BJ (cell line): ENCODE measurements at regions not wholly inside any gene's neighbourhood (a gene's known extent, or its start where the extent isn't known, plus 50 kb on each side); places are given as distances from the start of the nearest gene placed in this dataset.
"Not testable (repeated sequence)": the region's sequence is repeated elsewhere in the genome, so short reads cannot be mapped to it uniquely, and the experiment has no call there.

Source experiments
- CTCF ChIA-PET: fragments of 350-600 bp; formaldehyde crosslinking; extraction: SDS; loops from one replicate; lab custom pipeline; 2021; ENCODE audit warnings: antibody characterized with exemption, inconsistent platforms; lab: Yijun Ruan, JAX
- POLR2A ChIA-PET: fragments of 300-600 bp; sonication (Branson Sonifier 250); formaldehyde crosslinking; extraction: SDS; loops from one replicate; lab custom pipeline; 2021; ENCODE audit warnings: antibody characterized with exemption; lab: Charles Lee
- DNase-seq: peaks from one replicate; pipeline ENCODE4 v3.0.0-alpha.2; 2011; ENCODE audit warnings: low read depth
- H3K27me3 ChIP-seq: 2 replicates; pipeline ENCODE4 v1.6.0; 2011; ENCODE audit warnings: low read length; ENCODE audit not compliant: control insufficient read depth, insufficient read depth
- H3K36me3 ChIP-seq: 2 replicates; pipeline ENCODE4 v1.5.1; 2011; ENCODE audit warnings: low read length; ENCODE audit not compliant: control insufficient read depth, insufficient read depth
- H3K4me3 ChIP-seq: 2 replicates; pipeline ENCODE4 v1.5.1; 2011; ENCODE audit warnings: low read depth, mild to moderate bottlenecking, control low read depth, low read length
- TF ChIP-seq, protein P1 (sequence below): IDR thresholded peaks from 2 replicates; pipeline ENCODE4 v1.5.1; 2011; ENCODE audit warnings: low read depth, mild to moderate bottlenecking, control low read depth, inconsistent platforms, low read length, moderate library complexity; ENCODE audit not compliant: insufficient read depth

DNA sequence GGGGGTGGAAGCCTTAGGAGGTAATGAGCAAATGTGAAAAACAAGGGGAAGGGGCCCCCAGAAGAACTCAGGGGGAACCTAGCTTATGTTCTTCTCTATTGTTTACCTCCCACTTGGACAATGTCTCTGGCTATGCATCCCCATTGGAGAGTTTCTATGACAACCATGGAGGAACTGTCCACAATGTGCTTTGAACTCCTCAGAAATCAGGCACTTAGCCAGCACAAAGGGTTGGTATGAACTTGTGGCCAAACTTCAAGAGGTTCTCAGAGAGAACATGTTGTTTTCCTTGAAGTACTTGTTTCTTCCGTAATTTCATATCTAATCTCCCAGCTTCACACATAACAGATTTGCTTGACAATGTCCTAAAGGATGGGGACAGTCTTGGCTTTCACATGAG, 202.8 kb upstream of the PELI2 start:
- POLR2A ChIA-PET, result no interaction called here

DNA sequence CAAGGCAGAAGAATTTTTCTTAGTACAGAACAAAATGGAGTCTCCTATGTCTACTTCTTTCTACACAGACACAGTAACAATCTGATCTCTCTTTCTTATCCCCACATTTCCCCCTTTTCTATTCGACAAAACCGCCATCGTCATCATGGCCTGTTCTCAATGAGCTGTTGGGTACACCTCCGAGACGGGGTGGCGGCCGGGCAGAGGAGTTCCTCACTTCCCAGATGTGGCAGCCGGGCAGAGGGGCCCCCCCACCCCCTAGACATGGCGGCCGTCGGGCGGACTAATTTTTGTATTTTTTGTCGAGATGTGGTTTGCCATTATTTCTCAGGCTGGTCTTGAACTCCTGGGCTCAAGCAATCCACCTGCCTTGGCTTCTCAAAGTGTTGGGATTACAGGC, 198.4 kb upstream of the PELI2 start:
- H3K4me3 ChIP-seq, H3K27me3 ChIP-seq, POLR2A ChIA-PET, H3K36me3 ChIP-seq, CTCF ChIA-PET, DNase-seq: not testable (repeated sequence)

More for the DNA sequence above, 202.8 kb upstream of the PELI2 start:
- H3K27me3 ChIP-seq, result no peaks in the 10 kb centered on the region
- DNase-seq, result no peak
- TF ChIP-seq, protein P1, sequence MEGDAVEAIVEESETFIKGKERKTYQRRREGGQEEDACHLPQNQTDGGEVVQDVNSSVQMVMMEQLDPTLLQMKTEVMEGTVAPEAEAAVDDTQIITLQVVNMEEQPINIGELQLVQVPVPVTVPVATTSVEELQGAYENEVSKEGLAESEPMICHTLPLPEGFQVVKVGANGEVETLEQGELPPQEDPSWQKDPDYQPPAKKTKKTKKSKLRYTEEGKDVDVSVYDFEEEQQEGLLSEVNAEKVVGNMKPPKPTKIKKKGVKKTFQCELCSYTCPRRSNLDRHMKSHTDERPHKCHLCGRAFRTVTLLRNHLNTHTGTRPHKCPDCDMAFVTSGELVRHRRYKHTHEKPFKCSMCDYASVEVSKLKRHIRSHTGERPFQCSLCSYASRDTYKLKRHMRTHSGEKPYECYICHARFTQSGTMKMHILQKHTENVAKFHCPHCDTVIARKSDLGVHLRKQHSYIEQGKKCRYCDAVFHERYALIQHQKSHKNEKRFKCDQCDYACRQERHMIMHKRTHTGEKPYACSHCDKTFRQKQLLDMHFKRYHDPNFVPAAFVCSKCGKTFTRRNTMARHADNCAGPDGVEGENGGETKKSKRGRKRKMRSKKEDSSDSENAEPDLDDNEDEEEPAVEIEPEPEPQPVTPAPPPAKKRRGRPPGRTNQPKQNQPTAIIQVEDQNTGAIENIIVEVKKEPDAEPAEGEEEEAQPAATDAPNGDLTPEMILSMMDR, result no peak
- no peak overlapping the region for H3K4me3 ChIP-seq
- CTCF ChIA-PET, result interaction anchor here (0.7 to 1.1 kb wide), 2 partner anchors 18 to 31 kb away, joined by 3 read pairs; no protein-coding TSS in a partner anchor
- no peaks in the 10 kb centered on the region for H3K36me3 ChIP-seq

DNA sequence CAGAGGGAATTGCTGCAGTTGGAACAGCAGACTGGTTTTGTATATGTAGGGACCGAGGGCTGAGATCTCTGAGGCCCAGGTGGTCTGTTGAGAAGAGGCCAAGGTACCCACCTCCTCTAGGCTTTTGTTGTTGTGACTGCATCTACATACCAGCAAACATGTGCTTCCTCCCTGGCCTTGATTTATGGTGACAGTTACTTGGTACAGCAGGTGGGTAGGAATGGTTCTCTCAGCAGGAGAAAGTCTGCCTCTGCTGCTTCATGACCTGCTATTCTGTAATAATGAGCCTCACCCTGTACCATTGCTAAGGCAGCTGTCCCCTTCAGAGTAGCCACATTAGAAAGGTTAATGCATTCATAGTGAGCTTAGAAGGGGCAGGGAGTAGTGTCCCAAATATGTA, 196.7 kb upstream of the PELI2 start:
- Histone ChIP-seq H3K36me3 (no peaks in the 10 kb centered on the region), H3K4me3 (no peak overlapping the region), H3K27me3 (no peaks in the 10 kb centered on the region)
- ChIA-PET CTCF (no interaction called here), POLR2A (no interaction called here)
- TF ChIP-seq, protein P1, result no peak
- no peak for DNase-seq

DNA sequence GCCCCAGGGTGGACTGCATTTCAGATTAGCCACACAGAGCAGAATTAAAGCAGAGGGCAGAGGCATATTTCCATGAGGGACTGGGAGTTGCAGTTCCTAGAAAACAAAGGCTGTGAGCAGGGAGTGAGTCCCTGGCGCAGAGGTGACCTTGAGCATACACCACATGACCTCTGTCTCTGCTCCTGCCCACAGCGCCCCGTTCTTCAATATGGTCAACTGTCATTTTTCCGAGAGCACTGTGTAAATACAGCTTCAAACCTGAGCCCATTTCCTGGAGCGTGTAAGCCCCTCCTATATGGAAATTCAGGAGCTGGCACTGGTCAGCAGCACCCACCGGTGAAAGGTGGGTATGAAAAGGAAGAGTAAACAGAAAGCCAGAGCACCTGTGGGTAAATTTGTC, 192.2 kb upstream of the PELI2 start:
- CTCF ChIA-PET, result interaction anchor here (0.6 kb wide), 1 partner anchor 23 kb away, joined by 3 read pairs; no protein-coding TSS in a partner anchor
- H3K36me3 ChIP-seq, result no peaks in the 10 kb centered on the region
- TF ChIP-seq, protein P1, result no peak
- no peak overlapping the region for H3K4me3 ChIP-seq
- no peak for DNase-seq
- no peaks in the 10 kb centered on the region; the same call in 1 of the 2 replicates for H3K27me3 ChIP-seq
- POLR2A ChIA-PET, result no interaction called here

DNA sequence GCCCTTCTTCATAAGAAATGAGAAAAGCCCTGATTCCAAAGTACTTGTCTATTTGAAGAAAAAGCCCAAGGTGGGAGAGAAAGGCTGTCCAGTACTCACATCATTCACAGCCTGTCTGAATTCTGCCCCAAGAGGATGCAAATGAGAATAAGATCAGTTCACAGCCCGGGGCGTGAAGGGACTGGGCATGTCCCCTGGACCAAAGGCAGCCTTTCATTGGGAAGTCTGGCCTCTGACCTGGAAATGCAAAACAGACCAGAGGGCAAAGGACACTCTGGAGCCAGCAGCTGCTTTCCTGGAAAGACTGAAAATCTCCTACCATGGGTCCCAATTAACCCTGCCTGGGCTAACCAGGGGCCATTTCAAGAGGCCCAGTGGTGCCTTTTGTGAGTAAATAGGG, 191.2 kb upstream of the PELI2 start:
- TF ChIP-seq, protein P1, result no peak
- CTCF ChIA-PET, result interaction anchor here (1.6 kb wide), 1 partner anchor 10 kb away, joined by 3 read pairs; no protein-coding TSS in a partner anchor
- Histone ChIP-seq H3K36me3 (no peaks in the 10 kb centered on the region), H3K4me3 (no peak overlapping the region), H3K27me3 (no peaks in the 10 kb centered on the region; the same call in 1 of the 2 replicates)
- no peak for DNase-seq
- POLR2A ChIA-PET, result no interaction called here

DNA sequence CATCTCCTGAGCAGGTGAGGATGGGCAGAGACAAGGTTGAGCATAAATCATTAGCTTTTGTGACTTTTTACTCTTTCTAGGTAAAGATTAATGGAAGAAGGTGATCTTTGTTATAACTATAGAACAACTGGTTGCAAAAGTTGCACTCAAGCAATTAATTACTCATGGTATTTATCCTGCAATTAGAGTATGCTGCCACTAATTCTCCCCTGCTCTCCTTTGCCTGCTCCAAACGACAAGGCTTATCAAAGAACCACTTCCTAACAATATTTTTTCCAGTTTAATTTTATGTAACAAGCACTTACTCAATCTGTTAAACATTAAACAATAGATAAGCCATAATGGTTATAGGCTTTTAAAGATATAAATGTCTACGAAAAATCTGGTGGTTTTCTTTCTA, 189.9 kb upstream of the PELI2 start:
- Histone ChIP-seq H3K4me3 (no peak overlapping the region), H3K27me3 (no peaks in the 10 kb centered on the region; the same call in 1 of the 2 replicates), H3K36me3 (no peaks in the 10 kb centered on the region)
- no peak for DNase-seq
- CTCF ChIA-PET, result interaction anchor here (1.1 kb wide), 1 partner anchor 197 kb away, joined by 3 read pairs; no protein-coding TSS in a partner anchor
- POLR2A ChIA-PET, result no interaction called here
- TF ChIP-seq, protein P1, result no peak
